A549 (cell line): ENCODE measurements at regions not wholly inside any gene's neighbourhood (a gene's known extent, or its start where the extent isn't known, plus 50 kb on each side); places are given as distances from the start of the nearest gene placed in this dataset.

Experiments used
- BHLHE40 ChIP-seq: IDR thresholded peaks from 2 replicates; pipeline ENCODE4 v1.6.1; 2012; ENCODE audit warnings: low read depth, low read length, inconsistent platforms
- CHD2 ChIP-seq: fragments of 150-350 bp; IDR thresholded peaks from 2 replicates; pipeline ENCODE4 v1.6.1; 2014; ENCODE audit warnings: low read length; ENCODE audit not compliant: partially characterized antibody
- CTCF ChIP-seq: fragments of >200 bp; sonication (Bioruptor Twin); formaldehyde crosslinking; IDR thresholded peaks from 3 replicates; pipeline ENCODE4 v1.5.1; 2016
- EP300 ChIP-seq, 2 experiments: fragments of >200 bp; sonication (Bioruptor Twin); formaldehyde crosslinking; IDR thresholded peaks; 2 replicates in 1 of 2; 3 replicates in 1 of 2; pipeline ENCODE4 v1.6.1; 2016 to 2017
- ESRRA ChIP-seq: fragments of 150-350 bp; IDR thresholded peaks from 2 replicates; pipeline ENCODE4 v1.6.1; 2014; ENCODE audit warnings: mild to moderate bottlenecking, low read length, borderline replicate concordance
- FOXS1 ChIP-seq: fragments of 250-450 bp; sonication (Bioruptor Pico); IDR thresholded peaks from 2 replicates; pipeline ENCODE4 v1.5.0; 2020; ENCODE audit warnings: mild to moderate bottlenecking, moderate library complexity
- GATA3 ChIP-seq: IDR thresholded peaks from 2 replicates; pipeline ENCODE4 v1.6.1; 2012; ENCODE audit warnings: borderline replicate concordance
- HDAC2 ChIP-seq: fragments of 200-600 bp; sonication (generic); IDR thresholded peaks from 2 replicates; pipeline ENCODE4 v1.6.1; 2016
- MYC ChIP-seq: IDR thresholded peaks from 2 replicates; pipeline ENCODE4 v1.6.1; 2012; ENCODE audit warnings: mild to moderate bottlenecking, inconsistent platforms, low read length, improper control_type of control experiment, borderline replicate concordance
- NR3C1 ChIP-seq: fragments of >200 bp; sonication (Bioruptor Twin); formaldehyde crosslinking; IDR thresholded peaks from 3 replicates; pipeline ENCODE4 v1.6.1; 2017
- POLR2A ChIP-seq: IDR thresholded peaks from 2 replicates; pipeline ENCODE4 v1.6.1; 2012; ENCODE audit warnings: mild to moderate bottlenecking, low read length
- RFX5 ChIP-seq: fragments of 450-650 bp; IDR thresholded peaks from 2 replicates; pipeline ENCODE4 v1.7.1; 2014; ENCODE audit warnings: antibody characterized with exemption, mild to moderate bottlenecking, moderate library complexity

GRCh38 chr10:42984761-42985325, 92.0 kb upstream of the RET start:
- TF ChIP-seq CTCF = no peak
- TF ChIP-seq MYC = no peak
- TF ChIP-seq FOXS1 = no peak
- no peak for TF ChIP-seq ESRRA
- no peak for TF ChIP-seq RFX5
- TF ChIP-seq CHD2 = no peak
- no peak for TF ChIP-seq HDAC2
- TF ChIP-seq GATA3 = no peak
- TF ChIP-seq POLR2A = no peak
- TF ChIP-seq EP300 (IDR thresholded peaks at IDR 0.05) = no peak
- no peak for TF ChIP-seq NR3C1
- TF ChIP-seq BHLHE40 = no peak
